Hepatocyte (in vitro differentiated cells): ENCODE measurements at regions not wholly inside any gene's neighbourhood (a gene's known extent, or its start where the extent isn't known, plus 50 kb on each side); places are given as distances from the start of the nearest gene placed in this dataset.

Experiments used
- DNase-seq: peaks from one replicate; pipeline ENCODE4 v3.0.0-alpha.2; 2016; ENCODE audit warnings: low spot score
- H2AFZ ChIP-seq: fragments of 200-600 bp; sonication (generic); 2 replicates; pipeline ENCODE4 v1.6.0; 2016; ENCODE audit warnings: antibody characterized with exemption, mild to moderate bottlenecking
- H3K27ac ChIP-seq: fragments of 200-600 bp; sonication (generic); 2 replicates; pipeline ENCODE4 v1.5.1; 2016; ENCODE audit warnings: mild to moderate bottlenecking
- H3K27me3 ChIP-seq: fragments of 200-600 bp; sonication (generic); 2 replicates; pipeline ENCODE4 v1.6.1; 2016
- H3K36me3 ChIP-seq: fragments of 200-600 bp; sonication (generic); replicated peaks from 2 replicates; pipeline ENCODE4 v1.5.1; 2016; ENCODE audit warnings: low read depth; ENCODE audit not compliant: insufficient read depth
- H3K4me1 ChIP-seq: fragments of 200-600 bp; sonication (generic); 2 replicates; pipeline ENCODE4 v1.5.1; 2016; ENCODE audit warnings: mild to moderate bottlenecking, moderate library complexity; ENCODE audit not compliant: insufficient read depth
- H3K4me2 ChIP-seq: fragments of 200-600 bp; sonication (generic); 2 replicates; pipeline ENCODE4 v1.6.0; 2016
- H3K4me3 ChIP-seq: fragments of 200-600 bp; sonication (generic); 2 replicates; pipeline ENCODE4 v1.5.1; 2016; ENCODE audit warnings: mild to moderate bottlenecking
- H3K79me2 ChIP-seq: fragments of 200-600 bp; sonication (generic); 2 replicates; pipeline ENCODE4 v1.6.0; 2017; ENCODE audit warnings: mild to moderate bottlenecking
- H3K9me2 ChIP-seq: fragments of 200-600 bp; sonication (generic); replicated peaks from 2 replicates; pipeline ENCODE4 v1.6.0; 2017; ENCODE audit warnings: mild to moderate bottlenecking; ENCODE audit not compliant: insufficient read depth
- H3K9me3 ChIP-seq: fragments of 200-600 bp; sonication (generic); 2 replicates; pipeline ENCODE4 v1.5.1; 2016; ENCODE audit warnings: low read depth, mild to moderate bottlenecking
- H4K20me1 ChIP-seq: fragments of 200-600 bp; sonication (generic); 2 replicates; pipeline ENCODE4 v1.6.0; 2016; ENCODE audit warnings: mild to moderate bottlenecking; ENCODE audit not compliant: insufficient read depth, poor library complexity, severe bottlenecking
- EZH2 ChIP-seq: fragments of 200-600 bp; sonication (generic); IDR thresholded peaks from 2 replicates; pipeline ENCODE4 v1.6.1; 2016; ENCODE audit warnings: antibody characterized with exemption, mild to moderate bottlenecking, borderline replicate concordance
- EZH2phosphoT487 ChIP-seq: fragments of 200-600 bp; sonication (generic); IDR thresholded peaks from one replicate; pipeline ENCODE4 v1.6.1; 2018; ENCODE audit warnings: antibody characterized with exemption, mild to moderate bottlenecking, low read depth, moderate library complexity; ENCODE audit not compliant: unreplicated experiment, severe bottlenecking
- WGBS: methylation state at CpG from one replicate; pipeline ENCODE4 v1.1.6; 2016; ENCODE audit warnings: low lambda C conversion rate; ENCODE audit errors: missing lambda C conversion rate; 5-methylcytosine and 5-hydroxymethylcytosine counted together
- TF ChIP-seq, protein P1 (sequence below): fragments of 200-600 bp; sonication (generic); IDR thresholded peaks from 2 replicates; pipeline ENCODE4 v1.5.1; 2016; ENCODE audit warnings: antibody characterized with exemption, mild to moderate bottlenecking; ENCODE audit not compliant: poor library complexity

DNA sequence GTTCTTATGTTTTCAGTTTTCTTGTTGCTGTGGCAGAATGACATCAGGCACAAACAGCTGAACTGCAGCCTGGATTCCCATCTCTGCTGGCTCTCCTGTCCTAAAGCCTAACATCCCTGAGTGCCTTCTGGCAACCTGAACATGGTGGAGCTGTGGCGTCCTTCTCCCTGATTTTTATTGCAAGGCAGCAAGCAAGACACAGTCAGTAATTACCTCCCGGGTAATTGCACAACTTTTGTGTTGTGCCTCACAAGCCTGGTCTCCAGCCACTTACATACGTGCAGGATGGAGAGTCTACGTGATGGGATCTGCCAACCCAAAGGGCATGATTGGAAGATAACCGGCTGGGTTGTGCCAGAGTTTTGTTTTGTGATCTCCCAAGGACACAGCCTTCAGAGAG, 116.1 kb upstream of the PARD3 start:
- no peak overlapping the region for H3K4me3 ChIP-seq
- TF ChIP-seq, protein P1, sequence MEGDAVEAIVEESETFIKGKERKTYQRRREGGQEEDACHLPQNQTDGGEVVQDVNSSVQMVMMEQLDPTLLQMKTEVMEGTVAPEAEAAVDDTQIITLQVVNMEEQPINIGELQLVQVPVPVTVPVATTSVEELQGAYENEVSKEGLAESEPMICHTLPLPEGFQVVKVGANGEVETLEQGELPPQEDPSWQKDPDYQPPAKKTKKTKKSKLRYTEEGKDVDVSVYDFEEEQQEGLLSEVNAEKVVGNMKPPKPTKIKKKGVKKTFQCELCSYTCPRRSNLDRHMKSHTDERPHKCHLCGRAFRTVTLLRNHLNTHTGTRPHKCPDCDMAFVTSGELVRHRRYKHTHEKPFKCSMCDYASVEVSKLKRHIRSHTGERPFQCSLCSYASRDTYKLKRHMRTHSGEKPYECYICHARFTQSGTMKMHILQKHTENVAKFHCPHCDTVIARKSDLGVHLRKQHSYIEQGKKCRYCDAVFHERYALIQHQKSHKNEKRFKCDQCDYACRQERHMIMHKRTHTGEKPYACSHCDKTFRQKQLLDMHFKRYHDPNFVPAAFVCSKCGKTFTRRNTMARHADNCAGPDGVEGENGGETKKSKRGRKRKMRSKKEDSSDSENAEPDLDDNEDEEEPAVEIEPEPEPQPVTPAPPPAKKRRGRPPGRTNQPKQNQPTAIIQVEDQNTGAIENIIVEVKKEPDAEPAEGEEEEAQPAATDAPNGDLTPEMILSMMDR: no peak
- no peak for TF ChIP-seq EZH2
- TF ChIP-seq EZH2phosphoT487: no peak
- H4K20me1 ChIP-seq: no peaks in the 10 kb centered on the region
- no peaks in the 10 kb centered on the region for H3K36me3 ChIP-seq
- no peaks in the 10 kb centered on the region for H3K79me2 ChIP-seq
- H2AFZ ChIP-seq: no peak overlapping the region
- no peaks in the 10 kb centered on the region for H3K4me1 ChIP-seq
- no peak for DNase-seq
- no peak overlapping the region for H3K4me2 ChIP-seq
- H3K9me2 ChIP-seq: no peaks in the 10 kb centered on the region
- H3K27ac ChIP-seq: no peak overlapping the region
- 80% methylated on average over 5 of the region's 5 CpGs for WGBS
- H3K9me3 ChIP-seq: no peaks in the 10 kb centered on the region
- H3K27me3 ChIP-seq: no peaks in the 10 kb centered on the region

- 93% methylated on average over 4 of the region's 5 CpGs for WGBS
- H3K36me3 ChIP-seq: no peaks in the 10 kb centered on the region
- no peaks in the 10 kb centered on the region for H3K9me2 ChIP-seq
- no peaks in the 10 kb centered on the region for H4K20me1 ChIP-seq
- no peaks in the 10 kb centered on the region for H3K9me3 ChIP-seq
- H2AFZ ChIP-seq: no peak overlapping the region
- H3K4me1 ChIP-seq: no peaks in the 10 kb centered on the region
- no peaks in the 10 kb centered on the region for H3K27me3 ChIP-seq
- no peak overlapping the region for H3K4me3 ChIP-seq
- H3K79me2 ChIP-seq: no peaks in the 10 kb centered on the region
- DNase-seq: no peak
- H3K4me2 ChIP-seq: no peak overlapping the region
- H3K27ac ChIP-seq: no peak overlapping the region
- TF ChIP-seq, protein P1: no peak
- TF ChIP-seq EZH2phosphoT487 (no peak), EZH2 (no peak)
These were observed 107.0 kb upstream of the PARD3 start for GRCh38 chr10:34922138-34922537.

- Histone ChIP-seq H3K27ac (no peak overlapping the region), H3K9me2 (no peaks in the 10 kb centered on the region), H3K9me3 (no peaks in the 10 kb centered on the region), H4K20me1 (no peaks in the 10 kb centered on the region), H2AFZ (no peak overlapping the region), H3K36me3 (no peaks in the 10 kb centered on the region), H3K79me2 (no peaks in the 10 kb centered on the region), H3K4me1 (no peaks in the 10 kb centered on the region), H3K4me2 (no peak overlapping the region), H3K27me3 (no peaks in the 10 kb centered on the region), H3K4me3 (no peak overlapping the region)
- DNase-seq: no peak
- TF ChIP-seq, protein P1: no peak
- TF ChIP-seq EZH2phosphoT487: no peak
- TF ChIP-seq EZH2: no peak
- 84% methylated on average over 1 of the region's 1 CpG for WGBS
These were observed 105.5 kb upstream of the PARD3 start for GRCh38 chr10:34920578-34920977.

DNA sequence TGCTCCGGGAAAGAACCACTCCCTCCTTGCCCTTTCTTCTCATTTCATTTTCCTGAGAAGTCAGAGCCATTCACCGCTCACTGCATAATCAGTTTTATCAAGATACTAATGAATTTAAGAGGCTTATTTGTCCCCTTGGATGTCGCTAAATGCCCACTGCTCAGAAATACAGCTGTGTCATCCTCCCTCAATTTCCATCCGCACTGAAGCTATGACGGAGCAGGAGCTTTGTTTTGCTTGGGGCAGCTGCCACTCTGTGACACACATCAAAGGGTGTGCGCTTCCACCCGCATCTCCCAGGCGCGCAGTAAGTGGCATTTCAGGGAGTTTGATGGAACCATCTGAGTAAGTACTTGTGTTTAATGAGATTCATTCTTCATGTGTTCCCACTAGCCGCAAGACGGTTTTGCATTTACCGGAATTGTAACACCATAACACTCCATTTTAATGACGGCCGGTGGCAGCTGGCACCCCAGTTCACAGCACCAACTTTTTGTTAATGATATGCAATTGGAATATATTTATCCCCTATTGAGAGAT, 103.8 kb upstream of the PARD3 start:
- Histone ChIP-seq H2AFZ (no peak overlapping the region), H3K79me2 (no peaks in the 10 kb centered on the region), H3K9me2 (no peaks in the 10 kb centered on the region), H3K4me1 (no peaks in the 10 kb centered on the region), H3K4me3 (no peak overlapping the region), H3K27me3 (no peaks in the 10 kb centered on the region), H3K4me2 (no peak overlapping the region), H3K36me3 (no peaks in the 10 kb centered on the region), H3K9me3 (no peaks in the 10 kb centered on the region), H4K20me1 (no peaks in the 10 kb centered on the region), H3K27ac (no peak overlapping the region)
- TF ChIP-seq EZH2 (no peak), EZH2phosphoT487 (no peak)
- TF ChIP-seq, protein P1: no peak
- 79% methylated on average over 14 of the region's 14 CpGs for whole genome bisulfite sequencing
- no peak for DNase-seq
